ENCODE measurements at regions not wholly inside any gene's neighbourhood (a gene's known extent, or its start where the extent isn't known, plus 50 kb on each side); places are given as distances from the start of the nearest gene placed in this dataset.

DNA sequence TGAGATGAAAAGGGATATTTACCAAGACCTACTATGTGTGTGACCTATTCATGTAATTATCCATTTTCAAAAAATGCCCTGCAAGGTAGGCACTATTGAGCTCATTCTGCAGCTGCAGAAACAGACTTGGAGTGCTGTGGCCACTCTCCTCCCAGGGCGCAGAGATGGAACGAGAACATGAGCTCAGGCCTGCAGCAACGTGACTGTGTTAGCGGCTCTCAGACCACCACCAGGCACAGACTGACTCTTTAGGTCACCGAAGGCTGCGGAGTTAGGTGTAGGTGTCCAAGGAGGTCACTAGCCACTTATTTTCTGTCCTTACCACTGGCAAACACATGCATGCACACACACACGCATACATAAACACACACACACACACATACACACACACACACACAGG lies 271.4 kb upstream of the DIO3 start:
- Histone ChIP-seq H2AFZ (ENCODE audit: low read depth) (no peak overlapping the region), H3K4me3 (IDR thresholded peaks at IDR 0.05; ENCODE audit: insufficient read depth, low read depth, low read length) (no peak overlapping the region), H4K20me1 (ENCODE audit: insufficient read depth) (no peaks in the 10 kb centered on the region), H3K36me3 (ENCODE audit: insufficient read depth) (no peaks in the 10 kb centered on the region), H3K9ac (no peak overlapping the region), H3K27ac (no peak overlapping the region), H3K79me2 (ENCODE audit: insufficient read depth, low read depth) (no peaks in the 10 kb centered on the region), H3K4me1 (ENCODE audit: low read depth, poor library complexity, severe bottlenecking) (no peaks in the 10 kb centered on the region), H3K27me3 (ENCODE audit: insufficient read depth, low read depth) (no peaks in the 10 kb centered on the region), H3K4me2 (no peak overlapping the region)
- TF ChIP-seq, protein P1, sequence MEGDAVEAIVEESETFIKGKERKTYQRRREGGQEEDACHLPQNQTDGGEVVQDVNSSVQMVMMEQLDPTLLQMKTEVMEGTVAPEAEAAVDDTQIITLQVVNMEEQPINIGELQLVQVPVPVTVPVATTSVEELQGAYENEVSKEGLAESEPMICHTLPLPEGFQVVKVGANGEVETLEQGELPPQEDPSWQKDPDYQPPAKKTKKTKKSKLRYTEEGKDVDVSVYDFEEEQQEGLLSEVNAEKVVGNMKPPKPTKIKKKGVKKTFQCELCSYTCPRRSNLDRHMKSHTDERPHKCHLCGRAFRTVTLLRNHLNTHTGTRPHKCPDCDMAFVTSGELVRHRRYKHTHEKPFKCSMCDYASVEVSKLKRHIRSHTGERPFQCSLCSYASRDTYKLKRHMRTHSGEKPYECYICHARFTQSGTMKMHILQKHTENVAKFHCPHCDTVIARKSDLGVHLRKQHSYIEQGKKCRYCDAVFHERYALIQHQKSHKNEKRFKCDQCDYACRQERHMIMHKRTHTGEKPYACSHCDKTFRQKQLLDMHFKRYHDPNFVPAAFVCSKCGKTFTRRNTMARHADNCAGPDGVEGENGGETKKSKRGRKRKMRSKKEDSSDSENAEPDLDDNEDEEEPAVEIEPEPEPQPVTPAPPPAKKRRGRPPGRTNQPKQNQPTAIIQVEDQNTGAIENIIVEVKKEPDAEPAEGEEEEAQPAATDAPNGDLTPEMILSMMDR (conservative IDR thresholded peaks at IDR 0.05; ENCODE audit: low read depth, low read length): no peak

GRCh38 chr14:101290611-101291010 lies 270.7 kb upstream of the DIO3 start:
- no peak overlapping the region for H3K9ac ChIP-seq
- H4K20me1 ChIP-seq (ENCODE audit: insufficient read depth): no peaks in the 10 kb centered on the region
- no peak overlapping the region for H3K4me3 ChIP-seq (IDR thresholded peaks at IDR 0.05; ENCODE audit: insufficient read depth, low read depth, low read length)
- H3K27ac ChIP-seq: no peak overlapping the region
- no peaks in the 10 kb centered on the region for H3K79me2 ChIP-seq (ENCODE audit: insufficient read depth, low read depth)
- no peak overlapping the region for H2AFZ ChIP-seq (ENCODE audit: low read depth)
- no peaks in the 10 kb centered on the region for H3K27me3 ChIP-seq (ENCODE audit: insufficient read depth, low read depth)
- no peaks in the 10 kb centered on the region for H3K4me1 ChIP-seq (ENCODE audit: low read depth, poor library complexity, severe bottlenecking)
- TF ChIP-seq, protein P1 (conservative IDR thresholded peaks at IDR 0.05; ENCODE audit: low read depth, low read length): no peak
- H3K36me3 ChIP-seq (ENCODE audit: insufficient read depth): no peaks in the 10 kb centered on the region
- no peak overlapping the region for H3K4me2 ChIP-seq

DNA sequence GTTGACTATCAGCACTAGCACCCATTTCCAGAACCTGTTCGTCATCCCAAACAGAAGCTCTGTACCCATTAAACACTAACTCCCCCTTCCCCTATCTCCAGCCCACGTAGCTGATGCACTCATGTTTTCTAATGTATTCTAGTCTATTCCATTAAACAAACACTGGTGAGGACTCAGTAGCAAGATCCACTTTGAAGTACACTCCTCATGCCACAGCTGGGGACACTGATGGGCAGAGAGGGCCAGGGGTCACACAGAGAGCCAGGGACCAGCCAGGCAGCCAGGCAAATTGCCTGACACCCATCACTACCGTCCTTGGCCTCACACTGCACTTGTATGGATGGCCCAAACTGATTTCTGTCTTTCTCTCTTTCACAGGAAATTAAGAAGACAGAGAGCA lies 269.9 kb upstream of the DIO3 start:
- H3K79me2 ChIP-seq (ENCODE audit: insufficient read depth, low read depth): no peaks in the 10 kb centered on the region
- H3K4me2 ChIP-seq: no peak overlapping the region
- no peak overlapping the region for H3K27ac ChIP-seq
- H3K27me3 ChIP-seq (ENCODE audit: insufficient read depth, low read depth): no peaks in the 10 kb centered on the region
- H3K36me3 ChIP-seq (ENCODE audit: insufficient read depth): no peaks in the 10 kb centered on the region
- TF ChIP-seq, protein P1 (conservative IDR thresholded peaks at IDR 0.05; ENCODE audit: low read depth, low read length): no peak
- H4K20me1 ChIP-seq (ENCODE audit: insufficient read depth): no peaks in the 10 kb centered on the region
- no peak overlapping the region for H3K9ac ChIP-seq
- no peaks in the 10 kb centered on the region for H3K4me1 ChIP-seq (ENCODE audit: low read depth, poor library complexity, severe bottlenecking)
- no peak overlapping the region for H3K4me3 ChIP-seq (IDR thresholded peaks at IDR 0.05; ENCODE audit: insufficient read depth, low read depth, low read length)
- no peak overlapping the region for H2AFZ ChIP-seq (ENCODE audit: low read depth)

DNA sequence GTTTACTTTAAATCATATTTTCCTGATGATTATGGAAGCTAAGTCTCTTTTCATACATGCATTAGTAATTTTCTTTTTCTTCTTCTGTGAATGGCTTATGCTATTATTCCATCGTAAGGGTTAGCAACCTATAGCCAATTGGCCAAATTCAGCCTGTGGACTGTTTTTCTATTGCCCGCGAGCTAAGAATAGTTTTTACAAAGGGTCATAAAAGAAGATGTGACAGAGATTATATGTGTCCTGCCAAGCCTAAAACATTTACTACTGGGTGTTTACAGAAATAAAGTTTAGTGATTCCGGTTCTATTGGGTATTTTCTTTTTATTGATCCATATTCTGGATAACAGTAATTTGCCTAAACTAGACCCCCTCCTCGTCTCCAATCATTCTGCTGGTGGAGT lies 268.8 kb upstream of the DIO3 start:
- no peaks in the 10 kb centered on the region for H3K4me1 ChIP-seq (ENCODE audit: low read depth, poor library complexity, severe bottlenecking)
- TF ChIP-seq, protein P1 (conservative IDR thresholded peaks at IDR 0.05; ENCODE audit: low read depth, low read length): no peak
- H3K79me2 ChIP-seq (ENCODE audit: insufficient read depth, low read depth): no peaks in the 10 kb centered on the region
- no peak overlapping the region for H3K27ac ChIP-seq
- H2AFZ ChIP-seq (ENCODE audit: low read depth): no peak overlapping the region
- no peak overlapping the region for H3K4me2 ChIP-seq
- no peaks in the 10 kb centered on the region for H4K20me1 ChIP-seq (ENCODE audit: insufficient read depth)
- no peaks in the 10 kb centered on the region for H3K36me3 ChIP-seq (ENCODE audit: insufficient read depth)
- H3K27me3 ChIP-seq (ENCODE audit: insufficient read depth, low read depth): no peaks in the 10 kb centered on the region
- no peak overlapping the region for H3K4me3 ChIP-seq (IDR thresholded peaks at IDR 0.05; ENCODE audit: insufficient read depth, low read depth, low read length)
- no peak overlapping the region for H3K9ac ChIP-seq

DNA sequence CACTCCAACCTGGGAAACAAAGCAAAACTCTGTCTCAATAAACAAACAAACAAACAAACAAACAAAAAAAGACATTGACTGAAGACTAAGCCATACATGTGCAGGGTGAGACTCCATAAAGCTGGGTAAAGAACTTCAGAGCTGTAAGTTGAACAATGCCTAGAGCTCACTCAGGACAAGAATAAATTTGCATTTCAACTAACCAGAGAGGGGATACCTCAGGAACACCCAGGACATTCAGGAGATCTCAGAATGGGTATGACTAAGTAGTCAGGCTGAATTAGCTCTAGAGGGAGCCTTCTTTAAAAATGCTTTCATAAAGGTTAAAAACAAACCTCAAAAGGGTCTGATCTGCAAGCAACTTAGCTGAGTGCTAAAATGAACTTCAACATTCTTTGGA lies 267.7 kb upstream of the DIO3 start:
- Histone ChIP-seq H3K27me3 (ENCODE audit: insufficient read depth, low read depth) (no peaks in the 10 kb centered on the region), H3K79me2 (ENCODE audit: insufficient read depth, low read depth) (no peaks in the 10 kb centered on the region), H3K36me3 (ENCODE audit: insufficient read depth) (no peaks in the 10 kb centered on the region), H3K4me3 (IDR thresholded peaks at IDR 0.05; ENCODE audit: insufficient read depth, low read depth, low read length) (no peak overlapping the region), H4K20me1 (ENCODE audit: insufficient read depth) (no peaks in the 10 kb centered on the region), H3K4me1 (ENCODE audit: low read depth, poor library complexity, severe bottlenecking) (no peaks in the 10 kb centered on the region), H3K4me2 (no peak overlapping the region), H3K9ac (no peak overlapping the region), H3K27ac (no peak overlapping the region), H2AFZ (ENCODE audit: low read depth) (no peak overlapping the region)
- TF ChIP-seq, protein P1 (conservative IDR thresholded peaks at IDR 0.05; ENCODE audit: low read depth, low read length): no peak
